Tibial nerve (tissue), 4 donors: ENCODE measurements at regions not wholly inside any gene's neighbourhood (a gene's known extent, or its start where the extent isn't known, plus 50 kb on each side); places are given as distances from the start of the nearest gene placed in this dataset.
"Not testable (repeated sequence)": the region's sequence is repeated elsewhere in the genome, so short reads cannot be mapped to it uniquely, and the experiment has no call there.

Source experiments
- DNase-seq, 2 donors: peaks; one replicate each; pipeline ENCODE4 v3.0.0-alpha.2; 2019; ENCODE audit warnings: low spot score in 2 of 2
- H3K27ac ChIP-seq, 4 donors: fragments of 200-600 bp; sonication (generic) in 3 of 4; one replicate each; pipeline ENCODE4 v1.5.1; 2017 to 2019; ENCODE audit warnings: mild to moderate bottlenecking in 1 of 4
- H3K27me3 ChIP-seq, 2 donors: fragments of 200-600 bp; sonication (generic) in 1 of 2; one replicate each; pipeline versions ENCODE4 v1.5.1 to v1.6.0; 2017 to 2019
- H3K36me3 ChIP-seq, 3 donors: fragments of 200-600 bp; sonication (generic); one replicate each; pipeline ENCODE4 v1.5.1; 2018 to 2019
- H3K4me1 ChIP-seq, 4 donors: fragments of 200-600 bp; sonication (generic) in 3 of 4; one replicate each; pipeline ENCODE4 v1.5.1; 2017 to 2019
- H3K4me3 ChIP-seq, 4 donors: fragments of 200-600 bp; sonication (generic) in 3 of 4; one replicate each; pipeline ENCODE4 v1.5.1; 2017 to 2019; ENCODE audit warnings: mild to moderate bottlenecking in 1 of 4, moderate library complexity in 1 of 4
- H3K9me3 ChIP-seq, 4 donors: fragments of 200-600 bp; sonication (generic) in 3 of 4; one replicate each; pipeline ENCODE4 v1.5.1; 2017 to 2019
- EP300 ChIP-seq, 2 donors: sonication (generic); formaldehyde crosslinking; IDR thresholded peaks; one replicate each; pipeline ENCODE4 v1.6.1; 2017; ENCODE audit warnings: antibody characterized with exemption in 2 of 2, mild to moderate bottlenecking in 1 of 2
- POLR2A ChIP-seq, 2 donors: fragments of 450-650 bp; IDR thresholded peaks; one replicate each; pipeline ENCODE4 v1.6.1; 2017; ENCODE audit warnings: antibody characterized with exemption in 2 of 2, mild to moderate bottlenecking in 2 of 2, moderate library complexity in 2 of 2
- WGBS, 2 donors: methylation state at CpG; one replicate each; pipeline ENCODE4 v1.1.5; 2018; 5-methylcytosine and 5-hydroxymethylcytosine counted together
- TF ChIP-seq, protein P1 (sequence below), 5 experiments: fragments of 200-600 bp in 3 of 5; fragments of 450-650 bp in 2 of 5; sonication (generic) in 3 of 5; IDR thresholded peaks; one replicate each; pipeline ENCODE4 v1.5.1; 2016 to 2019; ENCODE audit warnings: antibody characterized with exemption in 5 of 5, mild to moderate bottlenecking in 3 of 5, moderate library complexity in 2 of 5

DNA sequence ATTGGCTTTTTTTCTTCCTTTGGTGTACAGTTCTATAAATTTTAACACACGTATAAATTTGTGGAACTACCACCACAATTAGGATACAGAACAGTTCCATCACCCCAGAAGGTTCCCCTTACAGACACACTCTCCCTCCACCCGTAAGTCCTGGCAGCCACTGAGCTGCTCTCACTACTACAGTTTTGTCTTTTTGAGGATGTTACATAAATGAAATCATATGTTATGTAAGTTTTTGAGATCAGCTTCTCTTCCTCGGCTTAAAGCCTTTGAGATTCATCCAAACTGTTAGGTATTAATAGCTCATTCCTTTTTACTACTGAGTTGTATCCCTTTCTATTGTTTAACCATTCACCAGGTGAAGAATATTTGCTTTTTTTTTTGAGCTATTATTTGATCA is 74.3 kb upstream of the SLC24A4 start:
- TF ChIP-seq EP300 (IDR thresholded peaks at IDR 0.05) = no peak
- TF ChIP-seq POLR2A (IDR thresholded peaks at IDR 0.05) = no peak
- TF ChIP-seq, protein P1, sequence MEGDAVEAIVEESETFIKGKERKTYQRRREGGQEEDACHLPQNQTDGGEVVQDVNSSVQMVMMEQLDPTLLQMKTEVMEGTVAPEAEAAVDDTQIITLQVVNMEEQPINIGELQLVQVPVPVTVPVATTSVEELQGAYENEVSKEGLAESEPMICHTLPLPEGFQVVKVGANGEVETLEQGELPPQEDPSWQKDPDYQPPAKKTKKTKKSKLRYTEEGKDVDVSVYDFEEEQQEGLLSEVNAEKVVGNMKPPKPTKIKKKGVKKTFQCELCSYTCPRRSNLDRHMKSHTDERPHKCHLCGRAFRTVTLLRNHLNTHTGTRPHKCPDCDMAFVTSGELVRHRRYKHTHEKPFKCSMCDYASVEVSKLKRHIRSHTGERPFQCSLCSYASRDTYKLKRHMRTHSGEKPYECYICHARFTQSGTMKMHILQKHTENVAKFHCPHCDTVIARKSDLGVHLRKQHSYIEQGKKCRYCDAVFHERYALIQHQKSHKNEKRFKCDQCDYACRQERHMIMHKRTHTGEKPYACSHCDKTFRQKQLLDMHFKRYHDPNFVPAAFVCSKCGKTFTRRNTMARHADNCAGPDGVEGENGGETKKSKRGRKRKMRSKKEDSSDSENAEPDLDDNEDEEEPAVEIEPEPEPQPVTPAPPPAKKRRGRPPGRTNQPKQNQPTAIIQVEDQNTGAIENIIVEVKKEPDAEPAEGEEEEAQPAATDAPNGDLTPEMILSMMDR (IDR thresholded peaks at IDR 0.05) = no peak
- no peak overlapping the region for H3K27ac ChIP-seq
- DNase-seq = no peak
- H3K4me1 ChIP-seq = no peaks in the 10 kb centered on the region
- H3K9me3 ChIP-seq = peaks cover 0 to 30% (median 0%) of the 10 kb centered on the region in 4 donors
- H3K27me3 ChIP-seq = peaks cover 0 to 8% of the 10 kb centered on the region in 2 donors
- no peaks in the 10 kb centered on the region for H3K36me3 ChIP-seq
- no peak overlapping the region for H3K4me3 ChIP-seq
- WGBS, 2 donors = 57 to 61% methylated on average over 3 of the region's 3 CpGs

DNA sequence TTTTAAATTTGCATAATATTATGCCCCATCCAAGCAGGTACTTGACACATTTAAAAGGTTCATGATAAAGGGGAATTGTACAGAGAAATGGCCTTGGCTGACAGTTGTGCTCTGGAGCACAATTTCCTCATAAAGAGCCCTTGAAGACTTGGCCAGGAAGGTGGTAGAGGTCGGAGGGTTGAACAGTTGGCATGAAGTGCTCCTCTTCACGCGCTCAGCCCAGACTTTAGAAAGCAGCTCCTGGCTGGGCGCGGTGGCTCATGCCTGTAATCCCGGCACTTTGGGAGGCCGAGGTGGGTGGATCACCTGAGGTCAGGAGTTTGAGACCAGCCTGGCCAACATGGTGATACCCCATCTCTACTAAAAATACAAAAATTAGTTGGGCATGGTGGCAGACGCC is 72.6 kb upstream of the SLC24A4 start:
- Histone ChIP-seq H3K9me3 (peaks cover 0 to 13% (median 0%) of the 10 kb centered on the region in 4 donors), H3K27me3 (peaks cover 0 to 23% of the 10 kb centered on the region in 2 donors)
- 82 to 84% methylated on average over 8 of the region's 8 CpGs for WGBS, 2 donors
- not testable (repeated sequence) for H3K36me3 ChIP-seq, DNase-seq, H3K4me3 ChIP-seq, H3K4me1 ChIP-seq, H3K27ac ChIP-seq

DNA sequence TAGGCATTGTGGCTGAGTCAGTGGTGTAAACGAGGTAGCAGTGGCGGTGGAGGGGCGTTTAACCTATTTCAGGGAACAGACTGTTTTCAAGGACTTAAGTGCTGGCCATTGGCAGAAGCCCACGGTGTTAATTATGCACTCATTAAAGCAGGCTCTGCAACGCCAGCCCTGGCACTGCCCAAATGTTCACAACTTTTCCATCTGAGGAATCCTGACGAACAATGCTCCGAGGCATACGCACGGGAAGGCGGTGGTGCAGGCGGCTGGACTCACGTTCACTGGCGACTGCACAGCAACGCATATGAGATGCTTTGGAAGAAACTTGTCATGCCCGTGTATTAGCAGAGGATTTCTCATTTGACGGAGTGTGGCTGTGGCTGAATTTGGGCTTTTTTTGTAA is 70.6 kb upstream of the SLC24A4 start:
- H3K4me3 ChIP-seq = no peak overlapping the region
- H3K4me1 ChIP-seq = peaks cover 0 to 8% (median 0%) of the 10 kb centered on the region in 4 donors
- H3K9me3 ChIP-seq = no peaks in the 10 kb centered on the region
- TF ChIP-seq POLR2A (IDR thresholded peaks at IDR 0.05) (no peak), EP300 (IDR thresholded peaks at IDR 0.05) (no peak)
- WGBS, 2 donors = 51 to 65% methylated on average over 16 of the region's 16 CpGs
- no peak for DNase-seq
- no peak overlapping the region for H3K27ac ChIP-seq
- H3K36me3 ChIP-seq = no peaks in the 10 kb centered on the region
- H3K27me3 ChIP-seq = peaks cover 2 to 36% of the 10 kb centered on the region in 2 donors

DNA sequence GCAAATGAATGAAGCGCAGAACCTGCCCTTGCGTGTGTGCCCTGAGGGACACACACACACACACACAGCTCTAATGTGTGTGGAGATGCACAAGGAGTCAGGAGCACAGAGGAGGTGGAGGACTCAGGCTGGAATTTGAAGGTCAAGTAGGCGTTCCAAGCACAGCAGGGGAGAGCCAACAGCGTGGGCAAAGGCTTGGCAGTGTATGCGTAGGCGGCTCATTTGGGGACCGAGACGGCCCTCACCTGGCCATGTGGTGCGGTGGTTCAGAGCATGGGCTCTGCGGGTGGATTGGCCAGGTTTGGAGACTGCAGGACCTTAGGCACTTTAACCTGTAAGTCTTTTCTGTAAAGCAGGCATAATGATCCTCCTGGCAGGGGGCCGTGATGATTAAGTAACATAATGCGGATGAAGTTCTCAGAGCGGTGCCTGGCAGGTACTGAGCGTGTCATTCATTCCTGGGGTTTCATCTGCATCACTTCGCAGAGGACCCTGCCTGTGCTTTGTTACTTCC is 69.5 kb upstream of the SLC24A4 start:
- Histone ChIP-seq H3K4me3 (no peak overlapping the region), H3K9me3 (no peaks in the 10 kb centered on the region), H3K4me1 (peaks cover 0 to 8% (median 0%) of the 10 kb centered on the region in 4 donors), H3K36me3 (no peaks in the 10 kb centered on the region), H3K27me3 (peaks cover 2 to 35% of the 10 kb centered on the region in 2 donors), H3K27ac (no peak overlapping the region)
- DNase-seq = no peak
- TF ChIP-seq, protein P1 (IDR thresholded peaks at IDR 0.05) = no peak
- no peak for TF ChIP-seq POLR2A (IDR thresholded peaks at IDR 0.05)
- no peak for TF ChIP-seq EP300 (IDR thresholded peaks at IDR 0.05)
- 52 to 61% methylated on average over 15 of the region's 15 CpGs for WGBS, 2 donors

DNA sequence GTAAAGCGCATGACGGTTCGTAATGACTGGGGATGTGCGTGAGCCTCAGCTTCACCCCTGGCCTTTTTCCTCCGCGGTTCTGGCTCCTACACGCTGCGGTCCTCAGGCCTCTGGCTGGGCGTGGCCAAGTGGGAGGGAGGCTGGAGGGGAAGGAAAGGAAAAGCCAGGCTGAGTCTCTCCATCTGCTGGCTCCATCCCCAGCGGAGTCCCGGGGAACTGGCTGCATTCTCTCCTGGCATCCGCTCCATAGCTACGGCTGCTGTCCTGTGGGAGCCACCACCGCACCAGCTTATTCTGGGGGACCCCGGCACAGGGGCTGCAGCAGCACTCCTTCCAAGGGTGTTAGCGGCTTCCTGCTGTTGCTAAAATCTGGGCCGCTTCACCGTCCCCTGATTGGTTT is 68.2 kb upstream of the SLC24A4 start:
- TF ChIP-seq POLR2A (IDR thresholded peaks at IDR 0.05) (no peak), EP300 (IDR thresholded peaks at IDR 0.05) (no peak)
- TF ChIP-seq, protein P1 (IDR thresholded peaks at IDR 0.05) = no peak
- DNase-seq = peak; percentile 22 to 34
- 13 to 16% methylated on average over 18 of the region's 18 CpGs for WGBS, 2 donors
- no peaks in the 10 kb centered on the region for H3K9me3 ChIP-seq
- H3K27ac ChIP-seq = no peak overlapping the region
- H3K36me3 ChIP-seq = no peaks in the 10 kb centered on the region
- H3K27me3 ChIP-seq = peaks cover 2 to 35% of the 10 kb centered on the region in 2 donors
- H3K4me3 ChIP-seq = peak overlapping the region in 1 of 4 donors; percentile 30
- peaks cover 0 to 8% (median 0%) of the 10 kb centered on the region in 4 donors for H3K4me1 ChIP-seq

DNA sequence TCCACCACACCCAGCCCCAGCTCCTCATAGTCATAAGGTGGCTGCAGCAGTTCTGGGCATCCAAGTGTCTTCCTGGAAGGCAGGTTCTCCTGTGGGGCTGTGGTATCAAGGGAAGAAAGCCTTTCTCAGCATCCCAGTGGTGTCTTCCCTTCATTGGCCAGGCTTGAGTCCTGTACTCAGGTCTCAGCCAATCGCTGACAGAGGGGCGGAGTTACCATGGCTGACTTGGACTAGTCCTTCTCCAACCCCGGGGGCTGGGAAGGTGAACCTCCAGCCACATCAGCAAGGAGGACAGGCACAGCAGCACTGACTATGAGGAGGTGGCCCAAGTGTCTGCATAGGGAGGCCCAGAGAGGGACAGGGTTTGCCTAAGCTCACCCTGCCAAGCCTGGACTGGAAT is 64.0 kb upstream of the SLC24A4 start:
- 67 to 100% methylated on average over 2 to 3 of the region's 3 CpGs for whole genome bisulfite sequencing, 2 donors
- Histone ChIP-seq H3K27me3 (peaks cover 2 to 30% of the 10 kb centered on the region in 2 donors), H3K4me3 (no peak overlapping the region), H3K4me1 (peaks cover 0 to 12% (median 0%) of the 10 kb centered on the region in 4 donors), H3K9me3 (no peaks in the 10 kb centered on the region), H3K36me3 (no peaks in the 10 kb centered on the region), H3K27ac (no peak overlapping the region)
- no peak for DNase-seq
- TF ChIP-seq, protein P1 (IDR thresholded peaks at IDR 0.05) = no peak
- TF ChIP-seq POLR2A (IDR thresholded peaks at IDR 0.05) (no peak), EP300 (IDR thresholded peaks at IDR 0.05) (no peak)
